Stimulated activated CD4-positive, alpha-beta T cell treated with anti-CD3 and anti-CD28 coated beads, Interleukin-1b, Interleukin-23, amount 100 ng/mL, for 4 hours (primary cell): ENCODE measurements at regions not wholly inside any gene's neighbourhood (a gene's known extent, or its start where the extent isn't known, plus 50 kb on each side); places are given as distances from the start of the nearest gene placed in this dataset.
"Not testable (repeated sequence)": the region's sequence is repeated elsewhere in the genome, so short reads cannot be mapped to it uniquely, and the experiment has no call there.

Experiments
- DNase-seq, 2 donors: peaks; one replicate each; pipeline ENCODE4 v3.0.0-alpha.2; 2020; ENCODE audit warnings: low read depth in 2 of 2

GRCh38 chr12:75805320-75805719, 226.3 kb downstream of the PHLDA1 start:
- DNase-seq, result no peak

DNA sequence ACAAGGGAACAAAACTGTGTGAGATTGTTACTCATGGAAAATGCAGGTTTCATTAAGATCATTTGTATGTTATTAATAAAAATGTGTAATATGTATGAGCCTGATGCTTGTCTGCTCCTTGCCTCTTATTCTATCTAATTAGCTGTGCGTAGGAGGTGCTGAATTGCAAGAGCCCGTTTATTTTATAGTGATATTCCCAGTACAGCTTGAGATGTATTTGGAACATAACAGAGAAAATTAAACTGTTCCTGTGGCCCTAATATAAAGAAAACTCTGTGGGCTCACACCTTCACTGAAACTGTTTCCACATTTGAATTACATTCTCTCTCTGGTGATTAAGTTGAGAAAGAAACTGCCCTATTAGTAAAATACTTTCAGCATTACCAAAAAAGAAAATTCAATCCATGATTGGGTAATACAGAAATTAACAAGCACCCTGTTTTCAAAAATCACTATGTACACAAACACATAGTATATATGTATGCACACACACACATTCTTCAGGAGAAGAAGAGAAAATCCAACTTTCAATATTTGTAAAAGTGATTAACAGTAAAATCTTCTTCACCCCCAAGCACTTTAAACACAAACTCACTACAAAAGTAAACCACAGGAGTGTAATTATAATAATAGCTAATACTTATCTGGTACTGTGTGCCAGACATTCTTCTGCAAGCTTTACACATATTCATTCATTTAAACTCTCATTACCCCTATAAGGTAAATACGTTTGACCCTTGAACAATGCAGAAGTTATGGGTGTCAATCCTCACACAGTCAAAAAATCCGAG, 233.2 kb downstream of the PHLDA1 start:
- DNase-seq, result no peak

- DNase-seq, result no peak
These were observed 236.5 kb downstream of the PHLDA1 start for GRCh38 chr12:75795125-75795524.

GRCh38 chr12:75792687-75793086, 238.9 kb downstream of the PHLDA1 start:
- no peak for DNase-seq

DNA sequence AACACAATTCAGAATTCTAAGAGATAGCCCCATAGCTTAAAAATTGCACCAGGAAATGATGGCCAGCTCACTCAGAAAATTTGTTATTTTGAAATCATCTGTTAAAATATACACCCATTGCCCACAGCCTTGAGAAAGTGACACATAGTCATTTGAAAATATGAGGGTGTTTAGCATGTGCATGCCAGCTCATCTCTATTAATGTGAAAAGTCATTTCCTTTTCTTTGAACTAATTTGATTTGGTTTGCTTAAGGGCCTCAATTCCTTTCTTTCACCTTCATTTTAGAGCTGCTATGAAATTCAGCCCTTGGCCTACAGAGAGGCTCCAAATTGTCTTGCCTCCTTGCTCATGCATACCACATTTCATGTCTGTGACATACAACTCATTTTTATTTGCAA, 241.4 kb downstream of the PHLDA1 start:
- no peak for DNase-seq

DNA sequence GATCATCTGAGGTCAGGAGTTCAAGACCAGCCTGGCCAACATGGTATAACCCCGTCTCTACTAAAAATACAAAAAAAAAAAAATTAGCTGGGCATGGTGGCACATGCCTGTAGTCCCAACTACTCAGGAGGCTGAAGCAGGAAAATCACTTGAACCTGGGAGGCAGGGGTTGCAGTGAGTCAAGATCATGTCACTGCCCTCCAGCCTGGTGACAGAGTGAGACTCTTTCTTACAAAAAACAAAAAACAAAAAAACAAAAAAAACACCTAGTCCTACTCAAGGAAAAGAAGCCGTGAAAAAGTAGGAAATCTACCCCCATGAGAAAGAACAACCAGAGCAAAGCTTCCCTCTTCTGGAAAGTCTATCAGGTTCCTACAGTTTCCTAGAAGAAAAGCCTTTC, 244.4 kb downstream of the PHLDA1 start:
- DNase-seq, result not testable (repeated sequence)

DNA sequence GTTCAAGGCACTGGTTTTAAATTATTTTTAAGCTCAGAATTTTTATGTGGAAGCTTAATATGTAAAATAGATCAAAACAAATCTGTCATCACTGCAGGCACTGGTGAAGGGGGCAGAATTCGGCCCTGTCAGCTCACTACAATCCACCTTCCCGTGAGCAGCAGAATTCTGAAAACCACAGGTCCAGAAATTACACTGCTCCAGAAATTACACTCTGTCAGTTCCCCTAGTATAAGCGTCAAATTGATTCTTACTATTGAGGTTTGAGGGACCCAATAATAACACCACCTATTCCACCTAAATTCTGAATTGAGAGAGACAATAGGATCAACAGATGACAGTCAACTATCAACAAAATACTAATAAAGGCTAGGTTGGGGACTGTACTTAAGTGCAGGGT, 245.5 kb downstream of the PHLDA1 start:
- no peak for DNase-seq

- DNase-seq, result no peak
These were observed 247.0 kb downstream of the PHLDA1 start for GRCh38 chr12:75784591-75784990.

- no peak for DNase-seq
These were observed 248.3 kb downstream of the PHLDA1 start for GRCh38 chr12:75783093-75783877.

DNA sequence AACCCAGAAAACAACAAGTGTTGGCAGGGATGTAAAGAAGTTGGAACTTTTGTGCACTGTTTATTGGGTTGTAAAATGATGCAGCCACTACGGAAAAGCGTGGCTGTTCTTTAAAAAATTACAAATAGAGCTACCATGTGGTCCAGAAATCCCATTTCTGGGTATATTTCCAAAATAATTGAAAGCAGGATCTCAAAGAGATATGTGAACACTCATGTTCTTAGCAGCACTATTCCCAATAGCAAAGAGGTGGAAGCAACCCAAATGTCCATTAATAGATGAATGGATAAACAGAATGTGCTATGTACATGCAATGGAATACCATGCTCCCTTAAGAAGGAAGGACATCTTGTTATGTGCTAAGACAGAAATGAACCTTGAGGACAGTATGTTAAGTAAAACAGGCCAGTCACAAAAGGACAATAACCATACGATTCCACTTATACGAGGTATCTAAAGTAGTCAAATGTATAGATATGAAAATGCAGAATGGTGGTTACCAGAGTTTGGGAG, 249.5 kb downstream of the PHLDA1 start:
- DNase-seq, result no peak

DNA sequence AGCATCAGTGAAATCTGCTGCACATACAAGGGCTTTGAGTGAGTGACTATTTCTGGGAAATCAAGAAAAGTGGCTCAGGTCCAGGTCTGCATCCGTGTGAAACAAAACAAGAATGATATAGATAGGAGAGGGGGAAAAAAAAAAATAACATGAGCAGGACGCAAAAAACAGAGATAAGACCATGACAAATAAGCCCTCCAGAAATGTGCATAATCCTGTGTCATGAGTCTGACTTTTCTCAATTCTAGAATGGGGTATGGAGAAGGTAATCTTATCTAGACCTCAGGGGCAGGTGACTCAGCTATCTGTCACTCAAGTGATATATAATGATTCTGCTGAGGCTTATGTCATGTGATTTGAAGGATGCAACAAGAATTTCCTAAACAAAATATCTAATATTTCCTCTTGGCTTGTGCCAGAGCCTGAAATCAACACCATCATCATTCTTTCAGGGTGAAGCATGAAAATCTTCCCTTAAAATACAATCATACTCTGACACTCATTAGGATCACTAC, 250.0 kb downstream of the PHLDA1 start:
- no peak for DNase-seq

GRCh38 chr12:75779891-75780496, 251.6 kb downstream of the PHLDA1 start:
- DNase-seq, result no peak

DNA sequence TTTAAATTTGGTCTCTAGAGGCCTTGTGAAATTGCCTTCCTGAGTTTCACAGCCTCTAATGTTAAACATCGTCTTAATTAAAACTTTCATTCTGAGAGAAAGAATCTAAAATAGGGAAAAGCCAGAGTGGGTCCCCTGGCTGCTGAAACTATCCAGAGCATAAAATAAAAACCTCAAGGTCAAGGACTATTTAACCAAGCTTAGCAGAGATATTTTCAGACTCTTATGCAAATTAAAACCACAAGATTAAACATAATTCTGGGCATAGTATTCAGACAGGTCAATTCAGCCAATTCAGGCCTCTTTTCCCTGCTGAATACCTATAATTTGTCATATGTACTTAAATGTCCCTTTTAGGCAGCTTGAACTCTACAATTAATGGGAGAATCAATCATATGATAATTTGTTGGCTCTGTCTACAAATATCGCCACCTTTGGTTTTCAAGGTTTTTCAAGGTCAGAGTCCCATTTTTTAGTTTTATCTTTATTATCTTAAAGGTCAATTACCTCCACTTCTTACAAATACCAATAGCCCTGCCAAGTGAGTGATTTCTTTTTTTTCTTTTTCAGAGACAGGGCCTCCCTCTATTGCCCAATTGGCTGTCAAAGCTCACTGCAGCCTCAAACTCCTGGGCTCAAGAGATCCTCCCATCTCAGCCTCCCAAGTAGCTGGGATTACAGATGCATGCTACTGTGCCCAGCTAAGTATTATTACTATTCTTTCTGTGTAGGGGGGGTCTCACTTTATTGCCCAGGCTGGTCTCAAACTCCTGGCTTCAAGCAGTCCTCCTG, 257.1 kb downstream of the PHLDA1 start:
- no peak for DNase-seq

DNA sequence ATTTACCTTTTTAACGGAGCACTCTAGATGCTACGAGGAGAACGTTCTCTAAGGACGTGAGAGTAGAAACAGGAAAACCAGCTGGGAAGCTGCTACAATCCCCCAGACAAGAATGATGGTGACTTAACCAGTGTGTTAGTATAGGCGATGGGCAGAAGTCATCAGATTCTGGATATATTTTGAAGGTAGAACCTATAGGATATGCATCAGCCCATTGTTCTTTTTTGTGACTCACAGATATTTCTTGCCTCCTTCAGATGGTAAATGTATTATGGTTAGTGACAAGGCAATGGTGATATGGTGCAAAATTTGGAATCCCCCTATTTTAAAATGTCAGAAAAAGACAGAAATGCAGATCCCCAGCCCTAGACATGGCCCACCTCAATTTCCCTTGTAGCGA, 258.2 kb downstream of the PHLDA1 start:
- no peak for DNase-seq

DNA sequence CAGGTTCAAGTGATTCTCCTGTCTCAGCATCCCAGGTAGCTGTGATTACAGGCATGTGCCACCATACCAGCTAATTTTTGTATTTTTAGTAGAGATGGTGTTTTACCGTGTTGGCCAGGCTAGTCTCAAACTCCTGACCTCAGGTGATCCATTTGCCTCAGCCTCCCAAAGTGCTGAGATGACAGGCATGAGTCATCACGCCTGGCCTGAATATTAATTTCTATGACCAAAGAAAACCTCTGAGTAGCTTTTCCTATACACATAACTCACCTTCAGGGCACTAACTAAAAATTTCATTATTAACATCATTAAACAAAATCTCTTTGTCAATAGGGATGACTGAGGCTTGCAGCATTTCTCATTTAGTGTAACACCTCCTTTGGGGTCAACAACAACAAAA, 259.6 kb upstream of the KRR1 start:
- no peak for DNase-seq

- no peak for DNase-seq
These were observed 256.5 kb upstream of the KRR1 start for GRCh38 chr12:75767957-75768356.

DNA sequence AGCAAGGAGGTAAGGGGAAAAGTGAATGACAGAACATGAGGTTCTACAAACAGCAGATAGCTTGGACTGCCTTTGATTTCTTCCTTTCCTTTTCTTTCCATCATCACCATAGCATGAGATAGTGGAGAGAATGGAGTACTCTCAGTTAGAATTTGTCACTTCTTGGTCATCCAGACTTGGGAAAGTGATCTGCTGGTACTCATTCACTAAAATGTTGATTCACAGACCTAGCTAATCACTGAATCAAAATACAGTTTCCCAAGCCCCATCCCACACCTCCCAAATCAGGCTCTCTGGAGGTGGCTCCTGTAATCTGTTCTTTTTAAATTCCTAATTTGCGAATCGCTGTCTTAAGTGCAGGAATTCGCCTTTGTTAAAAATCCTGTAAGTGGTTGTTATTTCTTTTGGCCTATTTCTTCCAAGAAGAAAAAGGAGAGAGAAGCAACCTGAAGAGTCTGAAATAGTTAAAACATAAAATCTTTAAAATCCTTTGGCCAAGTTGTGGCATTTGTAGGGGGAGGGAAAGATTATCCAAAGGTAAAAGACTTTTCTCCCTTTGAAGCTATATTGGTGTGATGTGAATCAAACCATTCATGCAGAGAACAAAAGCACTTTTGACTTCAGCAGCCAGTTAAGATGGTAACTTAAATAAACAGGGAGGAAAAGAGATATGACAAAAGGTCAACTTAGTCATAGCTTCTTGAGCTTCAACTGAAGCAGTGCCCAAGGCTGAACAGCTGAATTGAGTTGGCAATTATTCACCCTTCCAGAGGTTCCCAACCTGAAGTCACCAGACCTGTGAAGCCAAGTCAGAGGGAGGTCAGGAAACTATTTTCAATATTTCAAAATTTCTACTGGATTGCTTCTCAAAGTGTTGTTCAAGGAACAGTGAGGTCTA, 255.1 kb upstream of the KRR1 start:
- no peak for DNase-seq

DNA sequence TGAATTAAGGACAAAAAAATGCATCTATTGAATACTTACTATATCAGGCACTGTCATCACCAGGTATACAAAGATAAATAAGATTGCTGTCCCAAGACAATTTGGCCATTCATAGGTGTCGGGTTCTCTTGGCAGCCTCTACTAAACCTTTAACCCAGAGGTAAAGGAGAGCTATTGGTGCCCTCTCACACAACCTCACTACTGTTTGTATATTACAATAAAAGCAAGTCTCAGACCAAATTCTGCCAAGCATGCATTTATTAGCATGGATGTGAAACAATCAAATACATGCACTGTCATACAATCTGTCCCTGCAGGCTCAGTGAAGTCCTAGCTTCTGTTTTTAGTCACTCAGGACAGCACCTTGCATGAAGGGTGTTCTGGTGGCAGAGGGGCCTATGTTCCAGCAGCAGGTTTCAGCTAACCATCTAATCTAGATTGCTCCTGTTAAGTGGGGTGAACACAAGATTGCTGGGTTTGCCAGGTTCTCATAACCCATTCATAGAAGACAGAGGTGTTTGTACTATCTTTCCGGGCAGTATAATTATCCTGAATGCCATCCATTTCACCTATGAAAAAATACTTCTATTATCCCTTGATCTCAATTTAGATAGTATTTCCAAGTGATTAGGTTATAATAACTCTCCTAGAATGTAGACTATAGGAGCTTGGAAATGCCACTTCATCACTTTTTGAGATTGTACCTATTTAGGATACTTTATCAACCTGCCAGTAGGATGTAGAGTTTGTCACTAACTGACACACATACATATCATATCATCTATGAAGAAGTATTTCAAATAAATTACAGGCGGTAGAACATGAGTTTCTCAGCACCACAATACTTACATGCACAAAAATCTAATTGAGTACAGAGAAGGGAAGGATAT, 254.0 kb upstream of the KRR1 start:
- DNase-seq, result no peak

- DNase-seq, result no peak
These were observed 252.9 kb upstream of the KRR1 start for GRCh38 chr12:75764091-75764841.
